Transverse colon (tissue), 4 donors: ENCODE measurements at regions not wholly inside any gene's neighbourhood (a gene's known extent, or its start where the extent isn't known, plus 50 kb on each side); places are given as distances from the start of the nearest gene placed in this dataset.

Source experiments
- EP300 ChIP-seq: sonication (generic); formaldehyde crosslinking; IDR thresholded peaks from one replicate; pipeline ENCODE4 v1.6.1; 2017; ENCODE audit warnings: antibody characterized with exemption, low read depth
- POLR2A ChIP-seq: fragments of 450-650 bp; IDR thresholded peaks from one replicate; pipeline ENCODE4 v1.6.1; 2016; ENCODE audit warnings: antibody characterized with exemption, mild to moderate bottlenecking, moderate library complexity
- POLR2AphosphoS5 ChIP-seq, 3 donors: sonication (generic); formaldehyde crosslinking; IDR thresholded peaks; one replicate each; pipeline ENCODE4 v1.6.1; 2016; ENCODE audit warnings: antibody characterized with exemption in 3 of 3
- TF ChIP-seq, protein P1 (sequence below), 5 experiments: fragments of 200-600 bp in 3 of 5; fragments of 450-650 bp in 2 of 5; sonication (generic) in 3 of 5; IDR thresholded peaks; 1 replicate in 2 of 5; 2 replicates in 3 of 5; pipeline ENCODE4 v1.5.1; 2016 to 2017; ENCODE audit warnings: antibody characterized with exemption in 5 of 5, inconsistent platforms in 3 of 5, mild to moderate bottlenecking in 2 of 5, moderate library complexity in 1 of 5

DNA sequence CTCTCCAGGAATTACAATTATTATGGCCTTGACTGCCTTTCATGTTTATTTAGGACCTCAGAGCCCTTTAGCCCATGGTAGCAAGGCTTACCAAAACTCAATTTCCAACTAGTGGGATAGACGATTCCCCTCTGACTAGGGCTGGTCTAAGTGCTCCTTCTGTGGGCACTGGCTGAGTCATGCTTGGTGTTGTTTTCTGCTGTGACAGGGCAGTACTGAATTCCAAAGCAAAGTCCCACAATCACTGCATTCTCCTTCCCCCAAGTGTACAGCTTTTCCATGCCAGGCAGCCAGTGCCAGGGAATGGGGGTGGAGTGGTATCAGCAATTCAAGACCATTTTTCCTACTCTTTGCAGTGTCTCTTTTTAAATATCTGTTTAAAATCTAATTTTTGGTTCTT lies 509.0 kb upstream of the NECTIN3 start:
- TF ChIP-seq, protein P1, sequence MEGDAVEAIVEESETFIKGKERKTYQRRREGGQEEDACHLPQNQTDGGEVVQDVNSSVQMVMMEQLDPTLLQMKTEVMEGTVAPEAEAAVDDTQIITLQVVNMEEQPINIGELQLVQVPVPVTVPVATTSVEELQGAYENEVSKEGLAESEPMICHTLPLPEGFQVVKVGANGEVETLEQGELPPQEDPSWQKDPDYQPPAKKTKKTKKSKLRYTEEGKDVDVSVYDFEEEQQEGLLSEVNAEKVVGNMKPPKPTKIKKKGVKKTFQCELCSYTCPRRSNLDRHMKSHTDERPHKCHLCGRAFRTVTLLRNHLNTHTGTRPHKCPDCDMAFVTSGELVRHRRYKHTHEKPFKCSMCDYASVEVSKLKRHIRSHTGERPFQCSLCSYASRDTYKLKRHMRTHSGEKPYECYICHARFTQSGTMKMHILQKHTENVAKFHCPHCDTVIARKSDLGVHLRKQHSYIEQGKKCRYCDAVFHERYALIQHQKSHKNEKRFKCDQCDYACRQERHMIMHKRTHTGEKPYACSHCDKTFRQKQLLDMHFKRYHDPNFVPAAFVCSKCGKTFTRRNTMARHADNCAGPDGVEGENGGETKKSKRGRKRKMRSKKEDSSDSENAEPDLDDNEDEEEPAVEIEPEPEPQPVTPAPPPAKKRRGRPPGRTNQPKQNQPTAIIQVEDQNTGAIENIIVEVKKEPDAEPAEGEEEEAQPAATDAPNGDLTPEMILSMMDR (IDR thresholded peaks at IDR 0.05) = no peak
- no peak for TF ChIP-seq EP300
- TF ChIP-seq POLR2A = no peak
- no peak for TF ChIP-seq POLR2AphosphoS5 (IDR thresholded peaks at IDR 0.05)
